ENCODE measurements at regions not wholly inside any gene's neighbourhood (a gene's known extent, or its start where the extent isn't known, plus 50 kb on each side); places are given as distances from the start of the nearest gene placed in this dataset.

DNA sequence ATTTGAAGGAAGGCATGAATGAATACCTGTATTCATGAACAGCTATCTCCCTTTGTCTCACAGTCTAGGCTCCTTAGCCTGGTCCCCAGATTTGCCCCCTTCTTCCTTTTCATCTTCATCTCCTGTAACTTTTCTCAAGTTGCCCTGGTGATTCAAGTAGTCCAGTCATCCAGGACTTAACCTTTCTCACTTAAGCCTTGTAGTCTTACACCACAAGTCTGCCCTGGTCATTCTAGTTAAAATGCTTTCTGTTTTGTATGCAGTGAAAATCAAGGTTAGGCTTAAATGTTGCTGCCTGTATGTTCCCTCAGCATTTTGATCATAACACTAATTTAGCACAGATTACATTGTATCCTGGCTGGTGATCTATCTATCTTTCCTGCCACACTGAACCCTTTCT, 58.5 kb upstream of the SLC7A11 start:
- ATAC-seq, result no peak

DNA sequence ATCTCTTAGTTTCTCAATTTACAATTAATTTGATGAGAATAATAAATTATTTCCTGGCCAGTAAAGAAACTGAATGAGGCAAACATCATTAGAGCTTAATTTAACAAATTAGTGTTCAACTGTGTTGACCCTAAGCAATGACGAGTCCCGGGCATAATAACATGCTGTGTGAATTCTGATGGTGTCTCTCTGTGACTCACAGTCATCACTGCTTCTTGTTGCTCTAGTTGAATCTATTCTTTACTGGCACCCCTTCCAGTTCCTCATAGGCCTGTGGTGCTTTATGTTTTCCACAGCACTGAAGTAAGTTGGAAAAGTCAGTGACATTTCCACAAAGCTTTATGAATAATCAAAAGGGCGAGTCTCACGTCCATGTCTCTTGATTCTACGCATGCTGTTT, 57.7 kb upstream of the SLC7A11 start:
- ATAC-seq, result no peak

DNA sequence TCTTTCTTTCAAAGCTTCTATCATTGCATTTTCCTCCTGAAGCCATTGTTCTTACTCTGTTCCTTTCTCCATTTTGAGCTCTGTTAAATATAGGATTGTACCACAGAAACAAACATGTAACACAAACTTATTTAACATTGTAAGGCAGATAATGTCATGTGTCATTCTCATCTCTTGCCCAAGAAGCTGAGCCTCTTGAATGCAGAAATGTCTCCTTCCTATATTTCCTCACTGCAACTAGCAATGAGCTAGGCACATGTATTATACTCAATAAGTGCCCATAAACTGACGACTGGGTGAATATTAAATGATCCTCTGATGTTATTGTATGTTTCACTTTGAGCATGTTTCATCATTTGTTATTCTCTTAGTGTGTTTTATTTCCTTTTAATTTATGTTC, 56.7 kb upstream of the SLC7A11 start:
- no peak for ATAC-seq

DNA sequence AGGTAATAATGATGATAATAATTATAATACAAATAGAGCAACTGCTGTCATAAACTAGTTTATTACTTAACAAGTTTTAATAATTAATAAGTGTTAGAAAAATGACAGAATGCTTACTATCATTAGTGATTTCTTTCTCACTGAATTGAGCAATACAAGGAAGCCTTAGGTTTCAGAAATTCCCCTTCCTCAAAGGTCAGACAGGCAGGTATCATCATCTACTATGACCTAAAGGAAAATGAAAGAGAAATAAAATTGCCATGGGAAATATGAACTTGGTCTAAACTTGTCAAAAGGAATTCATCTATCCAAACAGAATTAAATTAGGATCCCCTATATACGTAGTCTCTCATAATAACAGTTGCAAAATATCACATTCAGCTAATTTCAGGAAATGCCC, 56.3 kb upstream of the SLC7A11 start:
- ATAC-seq, result no peak

DNA sequence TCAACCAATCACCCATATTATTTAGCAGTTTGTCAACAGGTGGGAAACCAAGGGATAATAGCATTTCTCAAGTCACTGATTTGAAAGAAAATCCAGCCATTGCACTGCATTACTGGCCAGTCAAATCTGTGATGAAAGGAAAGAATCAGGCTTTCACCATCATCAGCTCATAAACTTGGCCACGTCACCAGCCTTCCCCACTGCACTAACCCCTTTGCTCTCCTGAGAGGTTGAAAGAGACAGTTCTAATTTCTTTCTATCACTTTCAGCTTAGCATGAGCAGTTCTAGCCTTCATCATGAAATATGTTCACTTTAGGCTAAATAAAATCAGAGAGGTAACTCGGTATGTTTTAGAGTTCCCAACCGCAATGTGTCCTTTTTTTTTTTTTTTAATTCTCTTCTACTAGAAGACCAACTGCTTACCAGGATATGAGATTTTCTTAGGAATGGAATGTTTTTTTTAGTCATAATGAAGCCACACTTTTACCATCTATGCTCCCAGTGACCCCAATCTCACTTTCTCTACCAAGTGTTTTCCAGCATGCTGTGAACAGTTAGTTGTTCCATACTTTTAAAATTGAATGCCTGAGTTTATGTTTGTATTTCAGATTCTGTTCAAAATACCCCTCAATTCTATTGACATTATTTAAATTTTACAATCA, 55.7 kb upstream of the SLC7A11 start:
- no peak for ATAC-seq

DNA sequence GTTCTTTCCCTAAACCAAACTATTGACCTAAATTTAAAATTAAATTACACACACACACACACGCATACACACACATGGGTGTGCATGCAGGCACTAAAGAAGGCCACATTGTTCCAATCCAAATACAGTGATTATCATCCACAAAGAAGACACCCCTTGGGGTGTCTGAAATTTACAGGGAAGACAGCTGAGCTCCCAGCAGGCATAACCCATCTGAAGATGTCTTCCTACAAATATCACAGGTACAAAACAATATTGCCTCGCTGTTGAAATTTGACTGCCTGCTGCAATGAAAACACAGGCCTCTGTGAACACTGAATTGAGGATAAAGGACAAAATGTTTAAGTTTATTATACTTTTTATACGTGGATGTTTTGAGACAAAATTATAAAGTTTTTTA, 50.2 kb upstream of the SLC7A11 start:
- no peak for ATAC-seq

Measured in activated CD4-positive, CD25-positive, alpha-beta regulatory T cell treated with anti-CD3 and anti-CD28 coated beads, Interleukin-2, amount 50 U/mL, for 24 hours (primary cell).